Stimulated activated CD4-positive, alpha-beta T cell treated with anti-CD3 and anti-CD28 coated beads, Interleukin-15, amount 100 ng/mL, for 1 hour (primary cell): ENCODE measurements at regions not wholly inside any gene's neighbourhood (a gene's known extent, or its start where the extent isn't known, plus 50 kb on each side); places are given as distances from the start of the nearest gene placed in this dataset.
"Not testable (repeated sequence)": the region's sequence is repeated elsewhere in the genome, so short reads cannot be mapped to it uniquely, and the experiment has no call there.

Experiments used
- DNase-seq, 2 donors: peaks; one replicate each; pipeline ENCODE4 v3.0.0-alpha.2; 2020; ENCODE audit warnings: low read depth in 1 of 2, low spot score in 1 of 2

DNA sequence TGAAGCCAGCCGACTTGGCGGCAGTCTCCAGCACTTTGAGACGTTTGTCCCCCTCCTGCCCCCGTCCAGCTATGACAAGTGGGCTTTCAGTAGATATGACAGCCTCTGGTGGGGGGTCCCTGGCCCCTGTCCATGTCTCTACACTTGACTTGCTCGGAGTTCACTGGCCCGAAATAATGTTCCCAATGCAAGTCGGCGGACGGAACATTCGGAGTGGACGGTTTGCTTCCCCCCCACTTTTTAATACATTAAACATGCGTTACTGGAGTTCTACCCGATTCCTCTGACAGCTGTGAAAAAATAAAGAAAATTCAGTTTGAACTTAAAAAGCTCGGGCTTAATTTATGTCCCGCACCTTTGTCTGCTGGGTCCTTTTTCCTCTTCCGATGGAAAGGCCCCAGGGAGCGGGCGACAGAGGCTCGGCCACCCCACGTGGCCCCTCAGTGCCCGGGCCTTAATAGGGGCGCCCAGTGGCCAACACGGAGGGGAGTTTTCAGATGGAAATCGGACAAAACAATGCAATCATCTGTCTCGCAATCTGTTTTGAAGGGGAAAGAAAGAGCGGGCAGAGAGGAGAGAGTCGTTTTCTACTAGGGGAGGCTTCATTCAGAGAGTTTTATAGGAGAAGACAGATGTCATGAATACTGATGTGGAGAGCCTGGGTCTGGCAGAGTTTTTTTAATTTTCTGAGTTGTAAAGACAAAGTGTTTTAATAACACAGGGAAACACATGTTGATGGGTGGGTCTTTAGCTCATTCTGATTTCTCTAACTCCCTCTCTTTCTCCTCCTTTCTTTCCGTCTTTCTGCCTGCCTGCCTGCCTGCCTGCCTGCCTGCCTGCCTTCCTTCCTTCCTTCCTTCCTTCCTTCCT, 50.2 kb downstream of the SMIM38 start:
- DNase-seq = no peak

DNA sequence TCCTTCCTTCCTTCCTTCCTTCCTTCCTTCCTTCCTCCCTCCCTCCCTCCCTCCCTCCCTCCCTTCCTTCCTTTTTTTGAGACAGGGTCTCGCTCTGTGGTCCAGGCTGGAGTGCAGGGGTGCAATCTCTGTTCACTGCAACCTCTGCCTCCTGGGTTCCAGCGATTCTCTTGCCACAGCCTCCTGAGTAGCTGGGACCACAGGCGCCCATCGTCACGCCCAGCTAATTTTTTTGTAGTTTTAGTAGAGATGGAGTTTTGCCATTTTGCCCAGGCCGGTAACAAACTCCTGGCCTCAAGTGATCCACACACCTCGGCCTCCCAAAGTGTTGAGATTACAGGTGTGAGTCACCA, 50.9 kb downstream of the SMIM38 start:
- DNase-seq = not testable (repeated sequence)

DNA sequence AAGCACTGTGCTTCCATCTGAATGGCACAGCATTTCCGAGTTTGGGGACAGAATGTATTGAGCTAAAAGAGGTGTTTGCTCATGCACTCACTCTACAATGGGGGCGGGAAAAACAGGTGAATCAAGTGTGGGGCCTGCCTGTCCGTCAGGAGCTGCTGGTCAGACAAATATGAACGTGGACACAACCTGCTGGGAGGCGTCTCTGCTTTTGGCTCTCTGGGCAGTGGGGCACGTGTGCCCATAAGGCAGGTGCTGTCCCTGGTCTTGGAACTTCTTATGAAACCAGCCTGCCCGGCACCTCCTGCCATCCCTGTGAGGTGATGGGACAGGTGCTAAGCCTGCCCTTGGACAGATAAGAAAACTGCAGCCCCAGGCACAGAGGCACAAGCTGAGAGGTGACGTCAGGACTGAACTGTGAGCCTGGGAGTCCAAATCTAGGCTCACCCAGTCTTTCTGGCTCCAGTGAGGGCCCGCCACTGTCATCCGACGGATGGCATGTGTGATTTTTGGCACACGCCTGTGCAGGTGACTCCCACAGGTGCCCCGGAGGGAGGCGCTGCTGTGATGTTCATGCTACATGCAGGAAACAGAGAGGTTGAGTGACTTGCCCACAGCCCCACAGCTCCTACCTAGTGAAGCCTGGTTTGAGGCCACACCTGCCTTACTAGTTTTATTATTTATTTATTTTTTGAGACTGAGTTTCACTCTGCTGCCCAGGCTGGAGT, 51.6 kb downstream of the SMIM38 start:
- DNase-seq = no peak

DNA sequence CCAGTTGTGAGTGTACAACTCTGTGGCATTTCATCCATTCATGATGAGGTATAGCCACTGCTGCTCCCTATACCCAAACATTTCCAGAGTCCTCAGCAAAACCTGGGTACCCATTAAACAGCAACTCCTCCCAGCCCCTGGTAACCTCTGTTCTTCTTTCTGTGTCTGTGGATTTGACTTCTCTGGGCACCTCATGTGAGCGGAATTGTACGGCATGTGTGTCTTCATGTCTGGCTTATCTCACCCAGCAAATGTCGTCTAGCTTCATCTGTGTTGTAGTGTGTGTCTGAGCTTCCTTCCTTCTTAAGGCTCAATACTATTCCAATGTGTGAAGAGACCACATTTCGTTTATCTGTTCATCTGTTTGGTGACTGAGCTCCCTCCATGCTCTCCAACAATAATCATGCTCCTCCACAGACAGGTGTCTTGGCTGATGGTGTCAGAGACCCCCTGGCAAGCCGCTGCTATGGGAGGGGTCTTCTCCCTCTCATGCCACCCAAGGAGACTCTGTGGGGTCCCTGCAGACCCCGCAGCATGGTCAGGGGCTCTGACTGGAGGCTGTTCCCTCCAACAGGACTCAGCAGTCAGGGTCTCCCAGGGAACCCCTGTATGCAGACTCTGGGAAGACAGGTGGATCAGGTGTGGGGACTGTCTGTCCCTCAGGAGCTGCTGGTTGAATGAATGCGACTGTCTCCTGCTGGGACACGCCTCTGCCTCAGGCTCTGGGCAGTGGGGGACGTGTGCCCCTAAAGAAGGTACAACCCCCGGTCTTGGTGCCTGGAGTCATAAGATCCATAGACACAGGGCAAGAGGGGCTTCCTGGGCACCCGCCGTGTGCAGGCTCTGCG, 52.7 kb downstream of the SMIM38 start:
- no peak for DNase-seq

DNA sequence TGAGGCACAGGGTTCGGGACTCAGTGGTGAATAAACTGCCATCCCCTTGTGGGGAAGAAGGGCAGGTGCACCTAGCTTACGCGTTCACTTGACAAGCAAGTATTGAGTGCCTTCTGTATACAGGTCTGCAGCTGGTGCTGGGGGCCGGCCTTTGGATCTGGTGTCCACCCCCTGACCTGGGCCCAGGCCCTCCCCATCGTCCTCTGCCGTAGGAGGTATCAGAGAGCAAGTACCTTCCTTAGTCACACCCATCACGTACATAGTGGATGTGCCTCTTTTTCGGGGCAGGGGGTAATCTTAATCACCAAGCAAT, 53.3 kb downstream of the SMIM38 start:
- no peak for DNase-seq

DNA sequence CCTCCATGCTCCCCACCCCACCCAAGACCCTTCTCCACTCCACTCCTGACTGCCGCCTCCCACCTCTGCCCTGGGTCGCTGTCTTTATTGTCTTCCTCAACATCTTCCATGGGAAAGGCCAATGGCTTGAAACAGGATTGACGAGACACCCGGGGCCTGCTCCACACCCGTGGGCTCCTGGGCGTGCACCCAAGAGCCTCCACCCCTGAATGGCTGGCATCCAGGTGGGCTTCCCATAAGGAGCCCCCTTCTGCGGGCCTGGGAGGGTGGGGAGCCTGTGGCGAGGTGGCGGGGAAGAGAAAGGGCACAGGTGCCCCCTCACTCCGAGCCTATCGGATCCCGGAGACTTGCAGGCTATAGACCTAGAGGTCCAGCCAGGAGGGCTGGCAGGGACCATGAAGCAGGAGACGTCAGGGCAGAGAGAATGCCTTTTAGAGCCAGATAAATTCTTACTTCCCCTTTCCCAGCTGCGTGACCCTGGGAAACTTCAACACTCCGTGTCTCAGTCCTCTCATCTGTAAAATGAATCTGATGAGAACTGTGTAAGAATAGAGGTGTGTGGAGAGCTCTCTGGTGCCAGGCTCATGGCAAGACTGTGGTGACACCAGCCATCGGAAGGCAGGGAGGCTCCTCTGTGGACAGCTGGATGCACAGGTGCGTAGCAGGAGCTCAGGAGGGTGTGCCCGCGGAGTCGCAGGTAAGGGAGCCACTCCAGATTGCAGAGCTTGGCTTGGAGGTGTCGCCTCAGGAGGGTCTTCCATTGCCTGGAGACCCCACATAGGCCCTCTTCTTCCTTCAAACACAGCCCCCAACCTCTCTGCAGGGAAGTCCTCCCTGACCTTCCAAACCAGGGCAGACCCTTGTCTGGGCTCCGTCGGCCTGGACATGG, 53.9 kb downstream of the SMIM38 start:
- no peak for DNase-seq

DNA sequence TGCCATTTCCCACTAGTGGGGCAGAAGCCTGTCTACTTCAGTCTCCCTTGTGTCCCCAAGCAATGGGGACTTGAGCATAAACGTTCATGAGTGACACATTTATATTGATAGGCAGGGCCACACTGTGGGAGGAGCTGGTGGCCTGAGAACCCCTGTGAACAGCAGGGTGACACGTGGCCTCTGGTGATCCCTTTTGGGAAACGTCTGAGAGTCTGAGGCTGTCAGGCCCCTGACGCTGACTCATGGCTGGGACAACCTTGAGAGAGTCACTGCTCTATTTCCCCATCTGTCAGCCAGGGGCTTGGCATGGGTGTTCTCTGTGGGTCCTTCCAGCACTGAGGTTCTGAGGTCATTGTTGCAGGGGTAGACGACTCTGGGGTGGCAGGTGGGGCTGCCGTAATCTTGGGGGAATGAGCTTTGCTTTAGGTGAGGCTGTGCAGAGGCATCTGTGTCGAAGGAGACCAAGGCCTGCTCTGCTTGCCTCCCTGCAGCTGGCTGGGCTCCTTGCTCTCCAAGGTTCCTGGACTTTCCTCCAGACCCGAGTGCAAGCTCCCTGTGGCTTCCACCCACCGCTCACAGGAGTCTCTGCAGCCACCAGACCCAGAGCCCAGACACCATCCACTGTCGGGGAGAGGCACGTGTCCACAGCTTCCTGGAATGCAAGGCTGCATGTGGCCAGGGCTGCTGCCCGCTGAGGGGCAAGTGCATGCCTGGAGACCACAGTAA, 54.7 kb downstream of the SMIM38 start:
- DNase-seq = no peak

DNA sequence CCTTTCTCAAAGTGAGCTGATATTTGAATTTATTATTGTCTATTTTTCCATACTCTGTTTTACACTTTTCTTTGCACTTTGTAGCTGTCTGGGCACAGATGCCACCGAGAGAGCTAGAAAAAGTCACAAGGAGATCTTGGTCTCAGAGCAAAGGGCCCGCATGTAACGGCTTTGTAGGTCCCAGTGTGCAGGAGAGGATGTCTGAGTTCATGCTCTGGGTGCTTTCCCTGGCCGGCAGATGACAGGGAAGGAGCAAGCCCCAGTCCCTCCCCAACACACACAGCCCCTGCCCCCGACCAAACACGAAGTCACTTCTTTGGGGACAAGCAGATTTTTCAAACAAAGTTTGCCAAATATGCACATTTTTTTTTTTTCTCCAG, 55.8 kb downstream of the SMIM38 start:
- DNase-seq = no peak

DNA sequence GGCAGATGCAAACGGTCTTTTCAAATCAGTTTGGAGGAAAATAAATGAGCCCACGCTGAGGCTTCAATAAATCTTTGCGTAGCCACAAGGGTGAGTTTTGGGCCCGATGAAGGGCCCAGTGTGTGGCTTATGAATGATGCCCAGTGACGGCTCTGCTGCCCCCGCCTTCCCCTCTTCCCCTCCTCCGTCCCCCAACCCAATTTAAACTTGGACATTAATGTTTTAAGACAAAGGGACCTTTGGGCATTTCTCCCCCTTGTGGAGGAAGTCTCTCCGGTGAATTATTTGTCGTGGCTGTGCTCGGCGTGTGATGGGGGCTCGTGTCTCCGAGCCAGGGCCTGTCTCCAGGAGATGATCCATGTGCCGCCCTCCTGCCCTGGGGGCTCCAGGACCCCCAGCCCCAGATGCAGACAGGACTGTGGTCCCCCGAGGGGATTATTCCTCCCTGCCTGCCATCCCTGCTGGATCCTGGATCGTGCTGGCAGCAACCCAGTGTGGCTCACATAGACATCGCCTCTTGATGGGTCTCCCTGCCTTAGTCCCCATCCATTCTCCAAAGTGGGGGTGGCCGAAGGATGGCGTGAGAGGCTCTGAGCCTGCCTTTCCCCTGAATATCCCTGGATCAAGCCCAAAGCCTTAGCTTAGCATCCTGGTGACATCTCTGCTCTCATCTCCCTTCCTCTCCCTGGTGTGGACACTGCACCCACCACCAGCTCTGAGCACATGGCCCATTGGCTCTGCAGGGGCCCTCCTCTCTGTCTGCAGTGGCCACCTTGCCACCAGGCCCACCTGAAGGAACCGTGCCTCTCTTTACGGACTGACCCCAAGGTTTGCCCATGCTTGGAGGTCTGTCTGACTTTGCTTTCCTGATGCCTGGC, 56.4 kb downstream of the SMIM38 start:
- DNase-seq = no peak

DNA sequence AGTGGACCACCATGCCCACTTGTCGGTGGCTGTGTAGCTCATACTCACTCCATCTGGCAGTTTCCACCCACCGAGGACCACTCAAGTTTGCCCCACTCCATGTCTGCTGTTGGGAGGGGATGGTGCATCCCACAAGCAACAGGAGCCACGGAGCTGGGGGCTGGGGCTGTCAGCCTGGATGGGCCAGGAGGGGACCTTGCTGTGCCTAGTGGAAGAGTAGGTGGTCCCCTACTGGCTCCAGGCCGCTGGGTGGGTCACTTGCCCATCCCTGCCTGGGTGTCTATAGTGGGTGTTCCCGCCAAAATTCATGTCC, 57.0 kb downstream of the SMIM38 start:
- no peak for DNase-seq

DNA sequence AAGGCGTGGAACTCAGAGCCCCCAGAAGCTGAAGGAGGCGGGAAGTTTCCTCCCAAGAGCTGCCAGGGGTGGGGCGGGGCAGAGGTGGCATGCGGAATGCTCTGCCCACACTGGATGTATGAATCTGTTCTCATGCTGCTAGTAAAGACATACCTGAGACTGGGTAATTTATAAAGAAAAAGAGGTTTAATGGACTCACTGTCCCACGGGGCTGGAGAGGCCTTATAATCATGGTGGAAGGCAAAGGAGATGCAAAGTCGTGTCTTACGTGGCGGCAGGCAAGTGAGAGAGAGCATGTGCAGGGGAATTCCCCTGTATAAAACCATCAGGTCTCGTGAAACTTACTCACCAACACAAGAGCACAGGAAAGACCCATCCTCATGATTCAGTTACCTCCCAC, 57.6 kb downstream of the SMIM38 start:
- peak in 1 of 2 donors; percentile 10 for DNase-seq

DNA sequence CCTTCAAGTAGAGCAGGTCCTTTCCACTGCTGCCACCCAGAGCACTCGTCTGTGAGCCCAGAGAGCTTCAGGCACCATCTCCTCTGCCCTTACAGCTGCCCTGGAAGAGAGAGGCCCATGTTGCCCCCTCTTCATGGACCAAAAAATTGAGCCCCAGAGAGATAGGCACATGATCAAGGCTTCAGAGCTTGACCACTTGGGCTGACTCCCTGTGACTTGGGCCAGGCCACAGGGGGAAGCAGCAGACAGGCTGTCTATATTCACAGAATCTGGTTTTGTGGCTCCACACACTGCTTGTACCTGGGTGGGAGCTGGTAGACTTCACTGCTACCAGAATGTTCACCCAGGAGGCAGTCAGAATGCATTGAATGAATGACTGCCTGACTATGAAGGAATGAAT, 58.2 kb downstream of the SMIM38 start:
- DNase-seq = no peak

DNA sequence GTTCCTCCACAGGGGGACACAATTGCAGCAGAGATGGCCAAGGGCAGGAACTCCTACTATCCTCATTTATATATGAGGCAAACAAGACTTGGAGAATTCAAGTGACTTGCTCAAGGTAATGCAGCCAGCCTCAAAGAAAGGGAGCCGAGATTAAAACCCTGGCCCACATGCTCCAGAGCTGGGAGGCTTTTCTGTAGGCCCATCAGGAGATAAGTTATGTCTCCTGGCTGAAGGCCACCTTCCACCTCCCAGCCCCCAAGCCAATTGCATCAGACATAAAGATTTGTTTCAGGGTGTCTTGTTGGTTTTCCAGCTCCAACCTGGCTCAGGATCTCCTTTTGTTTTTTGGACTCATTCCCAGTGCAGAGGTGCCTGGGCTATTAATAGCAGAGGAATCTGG, 59.5 kb downstream of the SMIM38 start:
- DNase-seq = no peak

DNA sequence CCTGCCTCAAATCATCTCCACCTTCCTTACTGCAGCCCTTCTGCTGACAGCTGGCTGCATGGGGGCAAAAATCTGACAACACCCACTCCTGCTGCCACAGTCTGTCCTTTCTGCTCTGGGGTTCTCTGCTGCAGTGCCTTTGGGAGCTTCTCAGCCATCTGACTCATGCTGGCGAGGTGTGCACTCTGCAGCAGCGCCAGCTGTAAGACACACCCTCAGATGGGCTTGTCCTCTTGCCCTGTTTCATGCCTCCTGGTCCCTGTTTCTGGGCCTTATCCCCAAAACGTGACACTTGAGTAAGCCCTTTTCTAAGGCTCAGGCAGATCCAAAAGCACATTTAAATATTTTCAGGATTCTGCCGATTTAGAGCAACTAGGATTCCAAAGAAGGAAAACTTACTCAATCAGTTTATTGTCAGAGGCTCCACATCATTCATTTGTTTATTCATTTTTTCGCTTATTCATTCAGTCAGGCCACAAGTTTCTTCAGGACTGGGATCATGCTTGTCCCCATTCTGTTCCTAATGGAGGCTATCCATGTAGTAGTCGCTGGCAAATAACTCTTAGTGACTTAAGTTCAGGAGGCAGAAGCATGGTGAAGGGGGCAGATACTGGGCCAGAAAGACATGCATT, 60.2 kb downstream of the SMIM38 start:
- no peak for DNase-seq

DNA sequence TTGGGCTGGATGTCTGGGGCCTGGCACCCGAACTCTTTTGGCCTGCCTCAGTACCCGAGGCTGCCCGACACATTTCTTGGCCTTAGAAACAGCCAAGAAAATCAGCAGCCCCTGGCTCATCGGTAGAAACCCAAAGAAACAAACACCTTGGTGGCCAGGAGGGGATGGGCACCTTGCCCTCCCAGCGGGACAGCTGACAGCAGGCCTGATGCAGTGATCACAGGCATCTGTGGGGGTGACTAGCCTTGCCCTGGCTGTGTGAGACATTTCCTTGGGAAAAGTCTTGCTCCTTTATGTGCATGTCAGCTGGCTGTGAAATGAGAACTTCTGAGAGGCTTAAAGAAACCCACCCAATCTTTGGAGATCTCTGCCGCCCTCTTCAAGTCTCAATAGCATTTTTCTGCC, 60.9 kb downstream of the SMIM38 start:
- no peak for DNase-seq

DNA sequence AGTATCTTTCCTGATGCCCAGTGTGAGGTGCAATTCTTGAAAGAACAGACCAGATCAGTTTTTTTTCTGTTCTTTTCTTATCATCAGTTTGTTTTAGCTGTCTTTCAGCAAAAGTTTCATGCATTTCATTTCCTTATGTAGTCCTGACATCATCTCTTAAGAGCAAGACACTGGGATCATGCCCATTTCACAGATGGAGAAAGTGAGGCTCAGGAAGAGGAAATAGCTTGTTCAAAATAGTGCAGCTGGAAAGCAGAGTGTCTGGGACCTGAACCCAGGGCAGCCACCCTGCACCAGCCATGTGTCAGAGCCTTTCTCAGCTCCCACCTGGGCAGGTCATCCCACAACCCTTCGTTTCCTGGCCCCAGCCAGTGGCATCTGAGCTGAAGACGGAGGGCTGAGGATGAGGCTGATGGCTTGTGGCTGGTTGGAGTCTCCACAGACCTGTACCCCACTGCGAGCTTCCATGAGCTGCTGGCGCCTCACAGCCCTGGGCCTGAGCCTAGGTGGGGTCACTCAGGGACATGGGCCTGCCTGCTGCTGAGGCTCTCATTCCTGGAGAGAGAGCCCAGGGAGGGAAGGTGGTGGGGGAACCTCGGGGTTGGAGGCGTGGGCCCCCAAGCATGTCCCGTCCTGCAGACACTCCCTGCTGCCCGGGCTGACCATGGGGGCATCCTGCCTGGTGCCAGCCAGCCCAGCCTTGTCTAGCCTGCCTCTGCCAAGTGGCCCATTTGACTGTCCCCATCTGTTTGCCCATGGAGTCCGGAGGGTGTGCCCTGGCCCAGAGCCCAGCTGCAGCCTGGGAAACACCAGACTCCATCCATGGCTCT, 61.8 kb downstream of the SMIM38 start:
- no peak for DNase-seq

DNA sequence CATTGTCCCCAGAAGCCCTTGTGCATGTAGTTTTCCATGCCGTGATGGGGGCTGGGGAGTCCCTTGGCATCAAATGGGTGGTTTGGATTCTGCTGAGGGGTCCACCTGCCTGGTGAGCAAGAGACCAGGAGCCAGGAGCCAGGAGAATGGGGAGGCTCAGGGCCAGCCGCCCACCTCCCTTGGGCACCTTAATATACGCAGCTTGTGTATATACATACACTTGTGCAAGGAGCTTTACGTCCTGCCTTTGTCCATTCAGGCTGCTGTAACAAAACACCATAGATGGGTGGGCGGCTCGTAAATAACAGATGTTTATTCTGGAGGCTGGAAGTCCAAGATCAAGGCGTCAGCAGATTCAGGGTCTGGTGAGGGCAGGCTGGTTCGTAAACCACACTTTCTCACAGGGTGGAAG, 62.5 kb downstream of the SMIM38 start:
- DNase-seq = no peak
